SIG-M5 treated with dmso at 0.1 percent for 504 hours (cell line): ENCODE measurements at regions not wholly inside any gene's neighbourhood (a gene's known extent, or its start where the extent isn't known, plus 50 kb on each side); places are given as distances from the start of the nearest gene placed in this dataset.

Source experiments
- DNase-seq: peaks from one replicate; lab custom pipeline; 2025; ENCODE audit not compliant: unreplicated experiment; lab: John Stamatoyannopoulos, UW

- no peak for DNase-seq
Measured at GRCh38 chr13:63120883-63121282, 1705.2 kb upstream of the PCDH20 start.

DNA sequence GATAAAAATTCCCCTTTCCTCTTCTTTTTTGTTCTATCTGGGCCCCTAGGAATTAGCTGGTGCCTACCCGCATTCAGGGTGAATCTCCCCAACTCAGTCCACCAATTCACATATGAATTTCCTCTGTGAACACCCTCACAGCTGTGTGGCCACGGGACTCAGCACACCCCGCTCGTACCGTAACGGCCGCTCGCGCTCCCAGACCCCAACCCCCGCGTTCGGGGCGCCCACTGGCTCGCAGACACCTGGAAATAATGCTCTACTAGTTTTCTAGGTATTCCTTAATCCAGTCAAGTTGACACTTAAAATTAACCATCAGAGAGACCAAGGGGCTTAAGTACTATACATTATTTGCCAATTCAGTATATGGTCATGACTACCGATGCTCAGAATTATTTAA, 1702.1 kb upstream of the PCDH20 start:
- DNase-seq = no peak

- DNase-seq = no peak
Measured at GRCh38 chr13:63112799-63113395, 1697.2 kb upstream of the PCDH20 start.

DNA sequence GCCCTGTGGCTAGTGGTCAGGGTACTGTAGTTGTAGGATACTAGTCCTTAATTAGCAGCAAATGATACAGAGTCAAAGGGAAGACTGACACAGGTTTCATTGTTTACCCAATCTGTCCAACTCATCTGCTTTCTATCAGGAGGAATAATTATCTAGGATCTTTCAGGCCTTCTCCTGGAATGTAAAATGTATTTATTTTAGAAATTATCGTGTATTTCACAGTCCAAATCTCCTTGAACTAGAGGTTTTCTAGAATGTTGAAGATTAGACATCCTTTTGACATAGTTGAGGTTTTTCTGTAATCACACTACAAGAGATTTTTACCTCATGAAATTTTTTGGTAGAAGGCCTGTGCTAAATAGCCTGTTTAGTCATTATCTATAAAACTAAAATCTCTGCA, 1694.8 kb upstream of the PCDH20 start:
- DNase-seq = no peak

DNA sequence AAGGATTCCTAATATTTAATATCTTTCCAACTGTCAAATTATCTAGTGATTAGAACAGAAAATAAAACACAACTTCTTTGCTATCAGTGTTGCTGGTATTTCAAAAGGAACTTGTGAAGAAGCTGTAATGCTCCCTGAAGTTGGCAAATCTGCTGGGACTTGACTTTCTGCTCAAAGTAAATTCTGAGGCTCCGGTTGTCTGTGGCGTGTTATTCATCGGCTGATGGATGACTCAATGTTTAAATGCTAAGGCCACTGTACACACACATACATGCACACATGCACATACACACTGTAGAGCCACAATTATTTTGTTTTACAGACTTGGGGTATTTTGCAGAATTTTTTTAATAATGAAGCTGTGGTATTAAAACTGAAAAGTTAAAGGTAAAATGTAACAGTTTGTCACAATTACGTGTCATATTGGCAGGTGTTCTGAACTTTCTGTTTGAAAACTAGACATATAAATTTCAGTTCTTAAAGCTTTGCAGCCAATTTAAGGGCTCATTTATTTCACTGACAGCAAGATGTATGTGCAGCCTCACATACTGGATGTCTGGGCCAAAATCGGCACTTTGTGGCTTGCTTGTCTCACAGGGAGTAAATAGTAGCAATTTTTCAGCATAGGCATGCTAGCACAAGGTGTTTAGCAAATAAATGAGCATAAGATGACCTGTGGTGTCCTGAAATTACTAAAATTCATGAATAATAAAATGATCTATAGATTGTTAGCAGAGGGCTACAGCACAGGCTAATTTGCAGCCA, 1691.7 kb upstream of the PCDH20 start:
- DNase-seq = no peak

DNA sequence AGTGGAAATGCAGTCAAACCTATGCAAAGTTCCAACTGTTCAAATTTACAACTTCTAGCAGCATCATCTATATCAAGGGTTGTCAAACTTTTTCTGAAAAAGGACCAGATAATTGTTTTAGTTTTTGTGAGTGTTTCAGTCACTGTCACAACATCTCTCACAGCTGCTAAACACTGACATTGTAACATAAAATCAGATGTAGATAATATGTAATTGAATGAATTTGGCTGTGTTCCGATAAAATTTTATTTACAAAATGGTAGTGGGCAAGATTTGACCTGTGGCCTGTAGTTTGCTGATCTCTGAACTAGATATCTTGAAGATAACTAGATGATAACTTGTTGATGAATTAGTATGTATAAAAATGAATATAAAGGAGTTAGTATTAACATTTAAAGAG, 1679.1 kb upstream of the PCDH20 start:
- DNase-seq = no peak

DNA sequence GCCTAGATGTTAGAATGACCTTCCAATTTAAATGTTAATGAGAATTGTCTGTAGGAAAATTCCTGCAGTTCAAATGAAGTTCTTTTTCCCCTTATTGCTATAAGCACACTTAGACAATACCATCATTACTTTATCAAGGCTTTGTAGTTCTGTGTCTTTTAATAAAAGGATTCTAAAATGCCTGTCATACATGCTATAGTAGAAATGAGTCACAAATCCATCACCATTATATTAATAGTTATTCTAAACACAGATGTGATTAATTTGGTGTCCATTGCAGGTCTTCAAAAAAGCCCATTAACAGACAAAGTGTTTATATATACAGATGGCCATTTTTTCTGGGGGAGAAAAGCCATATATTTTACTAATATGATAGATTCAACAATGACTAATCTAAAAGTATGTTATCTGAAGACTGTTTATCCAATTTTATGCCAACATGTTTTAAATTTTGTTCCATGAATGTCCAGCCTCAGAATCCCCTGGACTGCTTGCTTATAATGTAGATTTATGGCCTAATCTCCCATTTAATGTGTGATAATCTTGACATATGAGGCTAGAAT, 1678.3 kb upstream of the PCDH20 start:
- no peak for DNase-seq

DNA sequence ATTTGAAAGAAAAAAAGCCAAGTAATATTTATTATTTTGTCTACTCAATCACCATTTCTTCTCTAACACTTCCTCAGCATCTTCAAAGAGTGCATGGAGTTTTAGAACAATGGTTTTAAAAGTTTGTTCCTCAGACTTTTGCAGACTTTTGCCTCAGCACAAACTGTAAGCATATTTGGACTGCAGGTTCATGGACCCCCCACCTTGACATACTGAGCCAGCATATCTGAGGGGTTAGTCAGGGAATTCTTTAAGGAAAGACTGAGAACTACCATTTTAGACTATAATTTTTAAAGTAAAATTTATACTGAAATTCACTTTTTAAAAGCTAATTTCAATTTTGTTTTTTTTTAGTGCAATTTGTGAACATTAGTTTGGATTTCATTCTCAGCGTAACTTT, 1676.8 kb upstream of the PCDH20 start:
- no peak for DNase-seq

DNA sequence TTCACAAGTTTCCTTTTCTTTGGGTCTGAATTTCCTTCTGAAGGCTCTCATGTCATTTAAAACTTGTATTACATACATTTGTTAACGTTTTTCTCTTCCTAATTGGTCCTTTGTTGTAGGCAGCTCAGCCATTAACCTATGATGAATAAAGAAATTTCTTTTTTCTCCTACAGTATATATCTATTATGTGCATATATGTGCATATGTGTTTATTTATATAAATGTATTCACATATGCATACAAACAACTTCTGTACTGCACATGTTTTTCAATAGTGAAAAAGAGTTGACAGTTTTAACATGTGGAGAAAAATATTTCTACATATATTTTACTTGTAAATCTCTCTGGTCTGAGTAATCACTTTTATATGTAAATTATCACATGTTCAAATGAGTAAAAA, 1674.9 kb upstream of the PCDH20 start:
- DNase-seq = no peak

DNA sequence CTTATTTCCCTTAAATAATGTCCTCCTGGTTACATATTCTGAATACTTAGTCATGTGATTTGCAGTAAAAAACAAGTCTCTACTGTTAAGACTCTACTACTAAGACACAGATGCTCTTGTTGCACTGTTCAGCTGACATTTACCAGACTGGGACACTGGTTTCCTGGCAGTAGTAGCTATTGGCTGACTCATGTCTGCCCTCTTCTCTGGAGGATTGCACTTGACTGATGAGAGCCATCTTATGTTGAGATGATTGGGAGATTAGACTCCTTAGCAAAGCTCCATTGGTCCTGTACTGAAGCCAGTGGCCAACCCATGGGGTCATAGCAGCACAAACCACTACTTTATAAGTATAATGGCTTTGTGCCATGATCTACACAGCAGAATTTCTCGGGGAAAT, 1672.6 kb upstream of the PCDH20 start:
- DNase-seq = no peak

DNA sequence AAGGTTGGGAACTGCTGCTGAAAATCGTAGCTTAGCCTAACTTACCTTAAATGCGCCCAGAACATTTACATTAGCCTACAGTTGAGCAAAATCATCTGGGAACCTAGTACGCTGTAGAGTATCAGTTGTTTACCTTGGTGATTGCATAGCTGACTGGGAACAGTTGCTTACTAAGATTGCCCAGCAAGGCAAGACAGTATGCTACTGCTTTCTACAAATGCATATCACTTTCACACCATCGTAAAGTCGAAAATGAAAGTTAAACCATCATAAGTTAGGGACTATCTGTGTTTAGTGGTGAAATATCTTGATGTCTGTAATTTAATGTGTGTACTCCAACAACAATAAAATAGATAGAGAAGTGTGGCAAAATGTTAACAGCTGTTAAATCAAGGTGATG, 1670.6 kb upstream of the PCDH20 start:
- DNase-seq = no peak

- DNase-seq = no peak
Measured at GRCh38 chr13:63085851-63086250, 1670.2 kb upstream of the PCDH20 start.

- no peak for DNase-seq
Measured at GRCh38 chr13:63081400-63082014, 1665.9 kb upstream of the PCDH20 start.

DNA sequence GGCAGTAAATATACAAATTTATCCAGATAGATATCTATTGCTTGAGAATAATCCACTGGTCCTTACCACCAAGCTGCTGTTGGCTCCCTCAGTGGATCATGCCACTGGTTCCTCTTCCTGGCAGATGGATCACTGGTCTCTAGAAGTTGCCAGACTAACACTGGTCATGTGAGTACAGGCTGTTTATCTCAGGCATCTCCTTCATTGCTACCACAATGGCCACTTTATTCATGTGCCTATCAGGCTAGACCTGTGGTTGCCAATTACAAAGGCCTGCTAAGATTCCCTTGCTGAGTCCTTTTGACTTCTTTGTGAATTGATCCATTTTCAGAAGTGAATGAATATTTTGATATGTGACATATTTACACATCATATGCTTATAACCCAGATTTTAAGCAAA, 1659.5 kb upstream of the PCDH20 start:
- DNase-seq = no peak

DNA sequence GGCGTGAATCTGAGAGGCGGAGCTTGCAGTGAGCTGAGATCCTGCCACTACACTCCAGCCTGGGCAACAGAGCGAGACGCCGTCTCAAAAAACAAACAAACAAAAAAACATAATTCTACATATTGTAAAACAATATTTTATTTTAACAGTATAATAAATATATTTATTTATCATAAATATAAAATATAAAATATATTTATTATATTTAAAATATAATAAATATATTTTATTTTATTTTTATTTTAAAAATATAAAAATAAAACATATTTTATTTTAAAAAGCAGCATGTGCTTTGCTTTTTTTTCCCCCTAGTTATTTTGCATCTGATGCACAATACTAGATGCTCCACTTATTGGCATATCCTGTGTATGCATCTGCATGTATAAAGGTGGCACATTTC, 1634.6 kb upstream of the PCDH20 start:
- no peak for DNase-seq

DNA sequence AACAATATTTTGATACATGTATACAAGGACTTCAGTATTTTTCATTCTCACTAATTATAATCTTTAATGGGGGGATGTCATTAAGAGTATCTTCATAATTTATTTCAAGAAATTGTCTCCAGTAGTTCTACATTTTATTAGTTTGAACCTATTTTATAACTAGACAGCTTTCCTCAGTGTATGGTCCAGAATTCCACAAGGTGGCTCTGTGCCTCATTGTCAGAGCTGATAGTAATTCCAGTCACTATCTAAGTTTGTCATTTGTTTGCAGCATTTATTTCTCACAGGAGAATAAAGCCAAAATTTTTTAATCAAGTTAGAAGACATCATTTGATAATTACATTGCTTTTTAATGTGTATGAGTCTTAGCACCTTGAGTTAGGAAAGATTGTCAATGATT, 1633.0 kb upstream of the PCDH20 start:
- no peak for DNase-seq

GRCh38 chr13:63044589-63045313, 1629.1 kb upstream of the PCDH20 start:
- no peak for DNase-seq

DNA sequence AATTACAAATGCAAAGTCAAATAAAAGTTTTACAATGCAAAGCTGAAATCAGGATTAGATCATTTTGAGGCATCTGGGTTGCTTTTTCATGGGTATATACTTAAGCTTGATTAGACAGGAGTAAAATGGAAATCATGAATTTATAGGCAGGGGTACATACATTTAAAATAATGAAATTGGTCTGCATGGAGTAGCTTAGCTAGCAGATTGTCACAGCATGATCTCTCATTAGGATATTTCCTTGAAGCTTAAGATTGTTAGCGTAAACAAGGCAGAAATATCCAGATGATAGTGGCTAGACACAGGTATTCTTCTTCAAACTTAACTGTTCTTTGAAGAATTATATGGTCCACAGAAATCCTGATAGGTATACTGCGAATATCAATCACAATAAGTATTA, 1627.0 kb upstream of the PCDH20 start:
- DNase-seq = no peak

DNA sequence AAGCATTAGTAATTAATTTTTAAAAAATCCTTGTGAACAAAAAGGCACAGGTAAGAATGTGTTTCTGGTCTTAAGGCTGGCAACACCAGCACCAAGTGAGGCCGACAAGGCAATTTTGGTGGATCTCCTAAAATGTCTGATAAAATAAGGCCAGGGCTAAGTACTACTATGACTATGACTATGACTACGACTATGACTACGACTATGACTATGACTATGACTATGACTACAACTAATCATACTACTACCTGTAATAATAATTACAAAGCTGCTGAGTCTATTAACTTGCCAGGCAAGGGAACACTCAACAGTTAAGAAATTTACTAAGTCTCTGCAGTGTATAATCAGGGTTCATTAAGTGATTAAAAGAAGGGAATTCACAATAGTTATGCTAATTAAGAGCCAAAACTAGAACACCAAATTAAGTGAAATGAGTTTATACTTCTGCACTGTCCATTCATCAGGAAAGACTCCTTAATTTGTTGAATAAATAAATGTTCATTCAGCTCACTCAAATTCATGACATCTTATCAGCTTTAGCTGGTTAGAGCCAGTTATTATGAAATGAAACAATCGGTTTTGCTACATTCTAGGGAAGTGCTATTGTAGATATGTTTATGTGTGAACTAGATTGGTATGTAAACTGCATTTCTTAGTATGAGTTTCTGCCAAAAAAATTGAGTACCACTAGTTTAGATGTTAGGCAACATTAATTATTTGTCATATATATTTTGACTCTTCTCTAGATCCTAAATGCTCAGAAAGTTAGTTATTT, 1626.2 kb upstream of the PCDH20 start:
- no peak for DNase-seq

GRCh38 chr13:63026285-63026797, 1610.7 kb upstream of the PCDH20 start:
- DNase-seq = no peak

- no peak for DNase-seq
Measured at GRCh38 chr13:63025741-63026140, 1610.1 kb upstream of the PCDH20 start.
